SKM-1 treated with dmso at 0.1 percent for 144 hours (cell line): ENCODE measurements at regions not wholly inside any gene's neighbourhood (a gene's known extent, or its start where the extent isn't known, plus 50 kb on each side); places are given as distances from the start of the nearest gene placed in this dataset.
"Not testable (repeated sequence)": the region's sequence is repeated elsewhere in the genome, so short reads cannot be mapped to it uniquely, and the experiment has no call there.

ENCODE experiments used
- DNase-seq: peaks from one replicate; lab custom pipeline; 2025; ENCODE audit not compliant: unreplicated experiment; lab: John Stamatoyannopoulos, UW

GRCh38 chr5:171706736-171707441 is 78.7 kb upstream of the SMIM23 start:
- no peak for DNase-seq

GRCh38 chr5:171707442-171707792 is 78.2 kb upstream of the SMIM23 start:
- no peak for DNase-seq

DNA sequence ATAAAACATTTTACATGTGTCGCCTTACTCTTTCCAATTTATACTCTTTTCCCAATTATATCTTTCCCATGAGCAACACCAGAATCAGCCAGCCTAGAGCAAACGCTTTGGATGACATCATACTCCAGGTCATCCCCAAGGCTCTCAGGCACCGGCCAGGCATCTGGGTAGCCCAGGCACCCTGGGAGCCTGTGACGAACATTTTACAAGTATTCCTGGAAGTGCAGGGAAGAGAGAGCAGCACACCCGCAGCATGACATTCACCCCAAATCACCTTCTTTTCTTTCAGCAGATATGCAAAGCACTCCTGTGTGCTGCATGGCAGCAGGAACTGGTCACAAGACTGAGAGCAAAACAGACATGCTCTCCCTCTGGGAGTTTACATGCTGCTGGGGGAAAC is 75.7 kb upstream of the SMIM23 start:
- no peak for DNase-seq

GRCh38 chr5:171710451-171711024 is 75.1 kb upstream of the SMIM23 start:
- no peak for DNase-seq

DNA sequence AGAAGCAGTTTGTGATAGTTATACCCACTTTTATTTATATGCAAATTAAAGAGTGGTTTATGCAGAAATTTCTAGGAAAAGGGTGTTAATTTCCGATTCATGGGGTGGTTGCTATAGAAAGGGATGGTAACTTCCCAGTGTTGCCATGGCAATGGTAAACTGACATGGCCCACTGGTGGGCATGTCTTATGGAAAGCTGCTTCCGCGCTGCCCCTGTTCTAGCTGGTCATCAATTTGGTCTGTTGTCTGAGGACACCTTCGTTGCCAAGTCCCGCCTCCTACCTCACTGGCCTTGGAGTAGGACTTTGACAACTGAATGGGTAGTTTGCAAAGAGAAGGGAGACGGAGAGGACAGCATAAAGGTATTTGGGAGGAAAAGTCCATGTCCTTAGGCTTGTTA is 74.0 kb upstream of the SMIM23 start:
- DNase-seq, result no peak

DNA sequence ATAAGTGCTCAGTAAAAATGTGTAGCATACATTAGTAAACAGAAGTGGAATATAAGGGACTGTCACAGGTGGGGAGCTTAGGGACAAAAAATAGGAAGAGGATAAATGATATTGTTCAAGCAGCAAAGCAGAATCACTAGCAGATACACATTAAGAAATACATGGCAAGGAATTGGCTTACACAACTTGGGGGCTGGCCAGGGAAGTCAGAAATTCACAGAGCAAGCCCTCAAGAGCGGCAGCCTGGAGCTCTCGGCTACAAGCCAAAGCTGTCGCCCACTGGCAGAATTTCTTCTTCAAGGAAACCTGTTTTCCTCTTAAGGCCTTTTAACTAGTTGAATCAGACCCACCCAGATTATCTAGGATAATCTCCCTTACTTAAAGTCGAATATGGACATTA is 73.0 kb upstream of the SMIM23 start:
- DNase-seq, result no peak

DNA sequence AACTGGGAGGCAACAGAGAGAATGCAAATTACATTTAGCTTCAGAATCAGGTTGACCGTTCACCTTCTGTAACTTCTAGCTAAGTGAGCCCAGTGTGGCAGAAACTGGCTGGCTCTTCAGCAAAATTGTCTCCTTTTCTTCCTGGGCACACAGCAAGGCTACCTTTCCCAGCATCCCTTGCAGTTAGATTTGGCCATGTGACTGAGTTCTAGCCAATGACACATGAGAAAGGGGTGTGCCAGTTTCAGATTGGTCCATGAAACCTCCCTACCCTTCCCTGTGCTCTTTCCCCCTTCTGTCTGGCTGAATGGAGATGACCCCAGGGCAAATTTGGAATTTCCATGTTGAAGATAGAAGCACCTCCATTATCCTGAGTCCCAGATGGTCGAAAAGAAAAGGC is 72.5 kb upstream of the SMIM23 start:
- no peak for DNase-seq

DNA sequence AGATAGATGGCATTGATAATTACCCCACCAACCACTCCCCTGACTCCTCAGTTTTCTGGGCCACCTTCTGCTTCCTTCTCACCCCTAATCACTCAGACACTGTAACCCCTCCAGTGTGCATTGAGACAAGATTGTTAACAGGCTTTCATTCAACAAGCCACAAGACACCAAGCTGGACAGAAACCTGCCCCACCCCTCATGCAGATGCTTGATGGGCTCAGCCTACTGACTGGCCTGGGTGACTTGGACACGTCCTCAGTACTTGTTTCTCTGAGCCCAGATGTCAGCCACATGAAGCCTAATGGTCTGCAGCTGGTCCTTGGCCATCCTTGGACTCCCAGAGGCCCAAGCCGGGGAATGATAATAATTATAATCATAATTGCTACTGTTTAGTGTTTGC is 71.4 kb upstream of the SMIM23 start:
- no peak for DNase-seq

GRCh38 chr5:171714851-171715250 is 70.8 kb upstream of the SMIM23 start:
- DNase-seq, result no peak

DNA sequence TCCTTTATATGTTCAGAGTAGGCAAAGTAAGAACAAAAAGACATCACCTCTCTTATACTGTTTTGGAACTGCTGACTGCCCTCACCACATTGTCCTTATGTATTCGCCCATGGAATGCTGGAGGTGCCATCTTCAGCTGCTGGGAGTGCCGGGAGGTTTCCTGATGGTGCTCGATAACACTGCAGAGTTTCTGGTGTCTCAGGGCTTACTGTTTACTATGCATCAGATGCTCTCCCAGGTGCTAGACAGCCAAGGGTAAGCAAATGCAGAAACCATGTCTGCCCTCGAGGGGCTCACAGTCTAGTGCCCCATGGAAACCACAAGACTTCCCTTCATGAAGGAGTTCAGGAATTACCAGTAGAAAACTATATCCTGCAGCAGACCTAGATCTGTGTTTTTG is 70.1 kb upstream of the SMIM23 start:
- no peak for DNase-seq

- no peak for DNase-seq
Measured at GRCh38 chr5:171720086-171720485, 65.5 kb upstream of the SMIM23 start.

DNA sequence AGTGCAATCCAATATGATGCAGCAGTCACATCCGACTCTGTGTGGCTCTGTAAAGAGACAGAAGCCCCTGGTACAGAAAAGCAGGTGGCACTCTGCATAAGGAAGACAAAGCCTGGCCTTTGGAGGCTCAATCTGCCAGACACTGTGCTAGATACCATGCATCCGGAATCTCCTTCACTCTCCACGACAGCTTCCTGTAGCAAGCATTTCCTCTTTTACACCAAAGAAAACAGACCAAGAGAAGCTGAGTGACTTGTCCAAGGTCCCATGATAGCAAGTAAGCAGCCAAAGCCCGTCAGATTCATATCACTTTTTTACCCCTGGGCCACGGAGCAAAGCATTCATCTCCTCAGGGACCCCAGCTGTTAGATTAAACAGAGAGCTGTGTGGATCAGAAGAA is 64.2 kb upstream of the SMIM23 start:
- no peak for DNase-seq

GRCh38 chr5:171724468-171725204 is 61.0 kb upstream of the SMIM23 start:
- DNase-seq, result no peak

DNA sequence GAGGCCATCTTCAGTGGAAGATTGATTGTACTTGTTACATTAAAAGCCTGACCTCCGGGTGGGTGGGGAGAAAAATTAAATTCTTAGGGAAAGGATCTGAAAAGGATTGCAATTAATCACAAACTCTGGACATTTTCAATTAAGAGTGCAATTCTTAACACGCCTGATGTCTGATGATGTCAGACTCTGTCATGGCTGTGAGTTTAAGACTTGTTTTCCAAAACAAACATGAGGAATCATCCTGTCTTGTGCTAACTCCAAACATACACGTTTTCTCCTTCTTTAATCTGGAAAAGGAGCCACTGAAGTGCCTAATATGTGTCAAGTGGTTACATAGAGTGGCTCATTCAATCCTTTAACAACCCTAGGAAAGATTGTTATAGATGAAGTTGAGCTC is 60.4 kb upstream of the SMIM23 start:
- no peak for DNase-seq

DNA sequence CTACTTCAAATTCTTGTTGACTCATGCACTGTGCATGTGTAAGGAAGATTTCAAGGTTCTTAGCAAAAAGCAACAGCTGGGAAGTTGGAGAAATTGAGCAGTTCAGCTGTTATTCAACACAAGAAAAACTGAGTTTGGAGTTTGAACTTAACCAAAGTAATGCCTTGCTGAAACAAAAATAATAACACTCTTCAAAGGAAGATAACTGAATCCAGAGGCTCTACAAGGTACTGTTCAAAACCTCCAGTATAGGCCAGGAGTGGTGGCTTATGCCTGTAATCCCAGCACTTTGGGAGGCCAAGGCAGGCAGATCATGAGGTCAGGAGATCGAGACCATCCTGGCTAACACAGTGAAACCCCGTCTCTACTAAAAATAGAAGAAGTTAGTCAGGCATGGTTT is 58.8 kb upstream of the SMIM23 start:
- not testable (repeated sequence) for DNase-seq

DNA sequence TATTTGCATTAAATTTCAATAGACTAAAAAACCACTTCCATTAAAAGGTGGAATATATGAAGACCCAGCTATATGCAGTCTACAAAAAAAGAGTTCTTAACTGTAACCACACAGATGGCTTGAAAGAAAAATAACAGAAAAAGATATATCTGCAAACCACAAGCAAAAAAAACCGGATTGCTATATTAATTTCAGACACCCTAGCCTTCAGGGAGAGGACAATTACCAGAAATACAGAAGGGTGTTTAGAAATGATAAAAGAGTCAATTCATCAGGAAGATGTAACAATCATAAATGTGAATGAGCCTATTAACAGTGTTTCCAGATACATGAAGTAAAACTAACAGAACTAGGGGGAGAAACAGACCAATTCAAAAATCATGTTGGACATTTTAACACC is 56.9 kb upstream of the SMIM23 start:
- no peak for DNase-seq
